ENCODE measurements at regions not wholly inside any gene's neighbourhood (a gene's known extent, or its start where the extent isn't known, plus 50 kb on each side); places are given as distances from the start of the nearest gene placed in this dataset.

DNA sequence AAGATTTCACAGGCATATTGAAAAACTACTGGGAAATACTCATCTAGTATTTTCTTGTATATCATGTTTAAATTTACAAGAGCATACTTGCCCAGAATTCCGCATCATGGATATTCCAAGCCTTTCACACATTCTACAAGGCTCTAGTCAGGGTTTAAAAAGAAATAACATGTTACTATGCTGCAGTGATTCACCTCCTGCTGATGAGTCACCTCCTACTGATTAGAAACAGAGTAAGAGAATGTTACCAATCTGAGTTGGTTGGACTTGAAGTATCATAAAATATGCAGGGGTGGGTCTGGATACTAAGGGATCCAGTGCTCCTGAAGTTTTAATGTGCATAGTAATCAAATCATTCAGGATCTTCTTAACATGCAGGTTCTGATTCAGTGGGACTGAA is 192.0 kb upstream of the ANK2 start:
- no peak overlapping the region for H3K23ac ChIP-seq (ENCODE audit: low read depth, low read length)
- no peaks in the 10 kb centered on the region for H3K36me3 ChIP-seq (ENCODE audit: control insufficient read depth, insufficient read depth, low read length)
- H3K56ac ChIP-seq (ENCODE audit: extremely low read depth, insufficient read depth, low read length) = no peak overlapping the region
- no peak overlapping the region for H3K27ac ChIP-seq (ENCODE audit: insufficient read depth, low read length)
- no peak overlapping the region for H3K4ac ChIP-seq (ENCODE audit: low read depth, low read length)
- no peak overlapping the region for H3K18ac ChIP-seq (ENCODE audit: low read depth, low read length)
- ATAC-seq (ENCODE audit: low read depth) (peak; percentile 94), DNase-seq (peak; percentile 80)
- no peak overlapping the region for H3K14ac ChIP-seq (replicated peaks; ENCODE audit: low read depth, low read length)
- ChIA-PET POLR2A (ENCODE audit: unreplicated experiment) (no interaction called here), CTCF (no interaction called here)
- BruUV-seq (replicated peaks) = no TSS peak
- H3K27me3 ChIP-seq (ENCODE audit: control insufficient read depth, insufficient read depth, low read length) = no peaks in the 10 kb centered on the region
- no peak overlapping the region for H2BK20ac ChIP-seq (ENCODE audit: low read depth, low read length)
- H3K79me1 ChIP-seq (ENCODE audit: low read depth in 1 of 2, low read length in 2 of 2) = no peaks in the 10 kb centered on the region
- H2BK15ac ChIP-seq (ENCODE audit: low read depth, low read length) = no peak overlapping the region
- no peaks in the 10 kb centered on the region for H3K9me3 ChIP-seq (ENCODE audit: control insufficient read depth, insufficient read depth, low read length)
- no peak overlapping the region for H4K91ac ChIP-seq (ENCODE audit: insufficient read depth, low read depth, low read length)
- no peak overlapping the region for H3K4me2 ChIP-seq (ENCODE audit: low read depth, low read length)
- H4K5ac ChIP-seq (ENCODE audit: low read depth, low read length) = no peak overlapping the region
- H3K4me1 ChIP-seq (ENCODE audit: control insufficient read depth, insufficient read depth, low read length) = no peaks in the 10 kb centered on the region
- no peak overlapping the region for H2BK120ac ChIP-seq (ENCODE audit: low read depth, low read length)
- H3K4me3 ChIP-seq (ENCODE audit: insufficient read depth, low read depth, low read length) = no peak overlapping the region
- no peak overlapping the region for H2BK5ac ChIP-seq (ENCODE audit: low read depth, low read length, poor library complexity, severe bottlenecking)
- WGBS, 2 experiments (ENCODE audit: extremely low coverage in 2 of 2, insufficient read length in 1 of 2) = no CpG with 5 or more reads among the region's 1 CpG
- no peaks in the 10 kb centered on the region for H4K20me1 ChIP-seq (ENCODE audit: insufficient read depth, low read length)
- dilution Hi-C loops (cut with HindIII; ENCODE audit: low sequenced_read_pairs, unreplicated experiment) (no loop called here), in situ Hi-C loops (cut with MboI; ENCODE audit: low sequenced_read_pairs) (no loop called here), intact Hi-C loops (cut with micrococcal nuclease) (no loop called here)
- H2AFZ ChIP-seq (replicated peaks; ENCODE audit: low read length, poor library complexity) = no peak overlapping the region
- no peak overlapping the region for H2AK9ac ChIP-seq (replicated peaks; ENCODE audit: low read depth, low read length, poor library complexity)
- no peak overlapping the region for H3K9ac ChIP-seq (ENCODE audit: low read depth, low read length)
- H2AK5ac ChIP-seq (ENCODE audit: low read depth, low read length) = no peak overlapping the region
- H4K8ac ChIP-seq (ENCODE audit: low read depth in 2 of 2, low read length in 2 of 2) = no peak overlapping the region
- H3K9me1 ChIP-seq (ENCODE audit: insufficient read depth, low read length) = no peaks in the 10 kb centered on the region
- TF ChIP-seq FOS (IDR thresholded peaks at IDR 0.05; ENCODE audit: low read depth, low read length) (peak; percentile 87), MXI1 (IDR thresholded peaks at IDR 0.05; ENCODE audit: borderline replicate concordance, low read depth, low read length) (no peak), BHLHE40 (IDR thresholded peaks at IDR 0.05; ENCODE audit: low read depth, low read length) (peak; percentile 20; the same call in 1 of the 2 replicates)

Data from IMR-90 (cell line).